ENCODE measurements at regions not wholly inside any gene's neighbourhood (a gene's known extent, or its start where the extent isn't known, plus 50 kb on each side); places are given as distances from the start of the nearest gene placed in this dataset.

DNA sequence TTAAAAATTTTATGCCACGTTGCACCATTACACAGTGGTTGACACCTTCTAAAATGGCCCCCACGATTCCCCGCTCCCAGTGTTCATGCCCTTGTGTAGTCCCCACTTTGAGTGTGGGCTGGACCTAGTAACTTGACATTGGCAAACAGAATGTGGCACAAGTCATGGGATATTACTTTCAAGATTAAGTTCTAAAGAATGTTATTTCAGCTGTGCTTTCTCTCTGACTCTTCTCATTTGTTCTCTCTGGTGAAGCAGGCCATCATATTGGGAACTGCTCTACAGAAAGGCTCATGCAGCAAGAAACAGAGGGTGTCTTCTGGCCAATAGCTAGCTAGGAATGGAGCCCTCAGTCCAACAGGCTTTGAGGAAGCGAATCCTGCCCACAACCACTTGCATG lies 67.1 kb downstream of the ATXN3L start:
- intact Hi-C loops (cut with micrococcal nuclease; ENCODE audit: unreplicated experiment) (no loop called here), in situ Hi-C loops (cut with HindIII; ENCODE audit: low pct_unique_long_range_greater_than_20kb, low sequenced_read_pairs) (no loop called here)
- CTCF ChIA-PET, result no interaction called here
- no peak for TF ChIP-seq POLR2AphosphoS5 (IDR thresholded peaks at IDR 0.05; ENCODE audit: low read depth, low read length)
- no peak for TF ChIP-seq REST (IDR thresholded peaks at IDR 0.05; ENCODE audit: insufficient read depth in 1 of 2, low read depth in 2 of 2, low read length in 1 of 2)
- no peak for TF ChIP-seq SIN3A (IDR thresholded peaks at IDR 0.05; ENCODE audit: borderline replicate concordance, insufficient read depth, low read depth, low read length)
- no peak for TF ChIP-seq CTCF (IDR thresholded peaks at IDR 0.05)
- no peak for TF ChIP-seq TCF7L2 (IDR thresholded peaks at IDR 0.05; ENCODE audit: low read depth, low read length)
- DNase-seq (ENCODE audit: low read depth, low spot score), result no peak
- no peaks in the 10 kb centered on the region for H3K36me3 ChIP-seq (ENCODE audit: control insufficient read depth, insufficient read depth, low read length)
- H3K4me1 ChIP-seq (ENCODE audit: control insufficient read depth, insufficient read depth, low read length), result no peaks in the 10 kb centered on the region
- ATAC-seq, result no peak
- no peak overlapping the region; the same call in 1 of the 2 replicates for H3K27ac ChIP-seq (ENCODE audit: low read length)
- H3K9me3 ChIP-seq (ENCODE audit: control insufficient read depth, insufficient read depth, low read depth, low read length), result no peaks in the 10 kb centered on the region
- no peaks in the 10 kb centered on the region for H3K27me3 ChIP-seq (ENCODE audit: control insufficient read depth, insufficient read depth, low read length)
- POLR2A ChIA-PET, result no interaction called here
- no peak overlapping the region for H3K4me3 ChIP-seq (ENCODE audit: low read depth in 2 of 2, low read length in 2 of 2)
- BruUV-seq (replicated peaks), result no TSS peak

DNA sequence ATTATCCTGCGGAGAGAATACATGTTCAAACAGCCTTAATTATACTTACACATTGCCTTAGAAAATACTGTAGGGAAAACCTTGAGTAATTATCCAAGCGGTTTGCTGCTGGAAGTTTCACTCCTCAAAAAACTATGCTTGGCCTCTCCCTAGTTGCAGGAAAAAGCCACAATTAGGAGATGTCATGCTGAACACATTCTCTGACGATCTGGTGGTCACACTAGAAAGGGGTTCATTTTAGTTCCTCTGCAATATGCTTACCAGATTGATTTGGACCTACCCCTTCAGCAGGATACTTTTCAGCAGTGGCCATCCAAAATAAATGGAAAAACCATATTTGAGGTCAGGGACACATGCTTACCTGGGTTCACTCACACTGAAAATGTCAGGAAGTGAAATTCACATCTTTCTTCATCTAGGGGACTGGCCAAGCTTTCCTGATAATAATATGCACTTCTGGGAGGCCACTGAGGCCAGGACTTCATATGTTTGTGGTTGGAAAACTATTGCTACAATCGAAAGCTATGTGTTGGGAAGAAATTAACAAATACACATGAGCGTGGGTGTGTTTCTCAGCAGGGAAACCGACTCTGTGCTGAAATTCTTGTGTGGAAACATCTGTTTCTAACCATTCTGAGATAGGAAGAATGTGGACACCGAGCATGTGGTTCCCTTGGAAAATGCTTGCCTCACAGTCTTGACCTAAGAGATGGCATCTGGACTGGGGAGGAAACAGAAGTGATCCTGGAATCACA lies 68.8 kb downstream of the ATXN3L start:
- Histone ChIP-seq H3K4me3 (ENCODE audit: low read depth in 2 of 2, low read length in 2 of 2) (no peak overlapping the region), H3K27me3 (ENCODE audit: control insufficient read depth, insufficient read depth, low read length) (no peaks in the 10 kb centered on the region), H3K27ac (ENCODE audit: low read length) (no peak overlapping the region; the same call in 1 of the 2 replicates), H3K9me3 (ENCODE audit: control insufficient read depth, insufficient read depth, low read depth, low read length) (no peaks in the 10 kb centered on the region), H3K36me3 (ENCODE audit: control insufficient read depth, insufficient read depth, low read length) (no peaks in the 10 kb centered on the region), H3K4me1 (ENCODE audit: control insufficient read depth, insufficient read depth, low read length) (no peaks in the 10 kb centered on the region)
- ATAC-seq, result no peak
- BruUV-seq (replicated peaks), result no TSS peak
- ChIA-PET POLR2A (no interaction called here), CTCF (no interaction called here)
- DNase-seq (ENCODE audit: low read depth, low spot score), result no peak
- in situ Hi-C loops (cut with HindIII; ENCODE audit: low pct_unique_long_range_greater_than_20kb, low sequenced_read_pairs), result no loop called here
- intact Hi-C loops (cut with micrococcal nuclease; ENCODE audit: unreplicated experiment), result no loop called here
- TF ChIP-seq REST (IDR thresholded peaks at IDR 0.05; ENCODE audit: insufficient read depth in 1 of 2, low read depth in 2 of 2, low read length in 1 of 2), result no peak
- TF ChIP-seq SIN3A (IDR thresholded peaks at IDR 0.05; ENCODE audit: borderline replicate concordance, insufficient read depth, low read depth, low read length), result no peak
- no peak for TF ChIP-seq POLR2AphosphoS5 (IDR thresholded peaks at IDR 0.05; ENCODE audit: low read depth, low read length)
- TF ChIP-seq TCF7L2 (IDR thresholded peaks at IDR 0.05; ENCODE audit: low read depth, low read length), result no peak
- no peak for TF ChIP-seq CTCF (IDR thresholded peaks at IDR 0.05)
